Astrocyte of the spinal cord (primary cell): ENCODE measurements at regions not wholly inside any gene's neighbourhood (a gene's known extent, or its start where the extent isn't known, plus 50 kb on each side); places are given as distances from the start of the nearest gene placed in this dataset.

ENCODE experiments used
- DNase-seq: peaks from one replicate; pipeline ENCODE4 v3.0.0; 2011; ENCODE audit warnings: low read depth, low spot score
- H3K4me3 ChIP-seq: 2 replicates; pipeline ENCODE4 v1.5.1; 2011; ENCODE audit warnings: low read depth, mild to moderate bottlenecking, low read length, moderate library complexity
- CTCF ChIP-seq: IDR thresholded peaks from 2 replicates; pipeline ENCODE4 v1.5.1; 2012; ENCODE audit warnings: low read depth, mild to moderate bottlenecking, low read length, inconsistent platforms
- in situ Hi-C: cut with HindIII; loops from 2 replicates; pipeline ENCODE4 v1.10.0; 2017; ENCODE audit warnings: low sequenced_read_pairs

- in situ Hi-C loops, result no loop called here
- DNase-seq, result no peak
- TF ChIP-seq CTCF, result no peak
- no peak overlapping the region for H3K4me3 ChIP-seq
Observed at GRCh38 chr5:143933451-143933850, 121.5 kb downstream of the HMHB1 start.

GRCh38 chr5:143934821-143935220, 122.9 kb downstream of the HMHB1 start:
- in situ Hi-C loops, result no loop called here
- TF ChIP-seq CTCF, result no peak
- no peak for DNase-seq
- no peak overlapping the region for H3K4me3 ChIP-seq

- DNase-seq, result no peak
- TF ChIP-seq CTCF, result no peak
Observed at GRCh38 chr5:143938230-143938629, 126.3 kb downstream of the HMHB1 start.

GRCh38 chr5:143946837-143947236, 134.9 kb downstream of the HMHB1 start:
- DNase-seq, result no peak
- H3K4me3 ChIP-seq, result no peak overlapping the region
- in situ Hi-C loops, result no loop called here
- TF ChIP-seq CTCF, result no peak

More at GRCh38 chr5:143938230-143938629, 126.3 kb downstream of the HMHB1 start:
- H3K4me3 ChIP-seq, result no peak overlapping the region
- in situ Hi-C loops, result no loop called here

- no peak for TF ChIP-seq CTCF
Observed at GRCh38 chr5:143947313-143947712, 135.4 kb downstream of the HMHB1 start.

GRCh38 chr5:143952809-143953208, 140.8 kb downstream of the HMHB1 start:
- in situ Hi-C loops, result no loop called here
- no peak overlapping the region for H3K4me3 ChIP-seq
- DNase-seq, result no peak
- no peak for TF ChIP-seq CTCF

More at GRCh38 chr5:143947313-143947712, 135.4 kb downstream of the HMHB1 start:
- H3K4me3 ChIP-seq, result no peak overlapping the region
- in situ Hi-C loops, result no loop called here
- DNase-seq, result no peak

- no peak overlapping the region for H3K4me3 ChIP-seq
- in situ Hi-C loops, result no loop called here
- TF ChIP-seq CTCF, result no peak
- DNase-seq, result no peak
Observed at GRCh38 chr5:143953851-143954250, 141.9 kb downstream of the HMHB1 start.
